ENCODE measurements at regions not wholly inside any gene's neighbourhood (a gene's known extent, or its start where the extent isn't known, plus 50 kb on each side); places are given as distances from the start of the nearest gene placed in this dataset.

- H3K27ac ChIP-seq: no peak overlapping the region
- ATAC-seq (no peak), DNase-seq (no peak)
- intact Hi-C loops (cut with DNase I): no loop called here
- no peak overlapping the region for H3K4me3 ChIP-seq
- no peaks in the 10 kb centered on the region for H3K9me3 ChIP-seq
- no peaks in the 10 kb centered on the region for H3K36me3 ChIP-seq
- H3K27me3 ChIP-seq: no peaks in the 10 kb centered on the region
- TF ChIP-seq POLR2A (IDR thresholded peaks at IDR 0.05) (no peak), CTCF (IDR thresholded peaks at IDR 0.05) (no peak)
- no peaks in the 10 kb centered on the region for H3K4me1 ChIP-seq
- 64% methylated on average over 6 of the region's 6 CpGs for WGBS (ENCODE audit: insufficient coverage, low coverage, low lambda C conversion rate, missing lambda C conversion rate)
Measured at GRCh38 chr3:159879598-159879997, 109.0 kb upstream of the IL12A start.

- WGBS (ENCODE audit: insufficient coverage, low coverage, low lambda C conversion rate, missing lambda C conversion rate): 82% methylated on average over 2 of the region's 2 CpGs
- TF ChIP-seq CTCF (IDR thresholded peaks at IDR 0.05) (no peak), POLR2A (IDR thresholded peaks at IDR 0.05) (no peak)
- no peak for DNase-seq
- no peak overlapping the region for H3K27ac ChIP-seq
- intact Hi-C loops (cut with DNase I): loop anchor here in 1 of 2 donors (10.0 kb wide), 1 partner anchor 124 kb away; no protein-coding TSS in a partner anchor
- no peaks in the 10 kb centered on the region for H3K4me1 ChIP-seq
- H3K27me3 ChIP-seq: no peaks in the 10 kb centered on the region
- no peak for ATAC-seq
- H3K9me3 ChIP-seq: no peaks in the 10 kb centered on the region
- no peak overlapping the region for H3K4me3 ChIP-seq
- no peaks in the 10 kb centered on the region for H3K36me3 ChIP-seq
Measured at GRCh38 chr3:159881208-159881607, 107.4 kb upstream of the IL12A start.

- no peak for DNase-seq
Measured at GRCh38 chr3:159881828-159882309, 106.8 kb upstream of the IL12A start.

GRCh38 chr3:159882367-159882766 lies 106.3 kb upstream of the IL12A start:
- DNase-seq (no peak), ATAC-seq (no peak)
- Histone ChIP-seq H3K27me3 (no peaks in the 10 kb centered on the region), H3K4me3 (no peak overlapping the region), H3K27ac (no peak overlapping the region), H3K36me3 (no peaks in the 10 kb centered on the region), H3K9me3 (no peaks in the 10 kb centered on the region), H3K4me1 (no peaks in the 10 kb centered on the region)
- intact Hi-C loops (cut with DNase I): loop anchor here in 1 of 2 donors (10.0 kb wide), 1 partner anchor 122 kb away; no protein-coding TSS in a partner anchor
- 82% methylated on average over 3 of the region's 3 CpGs for WGBS (ENCODE audit: insufficient coverage, low coverage, low lambda C conversion rate, missing lambda C conversion rate)
- TF ChIP-seq CTCF (IDR thresholded peaks at IDR 0.05) (no peak), POLR2A (IDR thresholded peaks at IDR 0.05) (no peak)

More at GRCh38 chr3:159881828-159882309, 106.8 kb upstream of the IL12A start:
- no peaks in the 10 kb centered on the region for H3K9me3 ChIP-seq
- no peaks in the 10 kb centered on the region for H3K36me3 ChIP-seq
- WGBS (ENCODE audit: insufficient coverage, low coverage, low lambda C conversion rate, missing lambda C conversion rate): 67% methylated on average over 7 of the region's 7 CpGs
- no peaks in the 10 kb centered on the region for H3K27me3 ChIP-seq
- TF ChIP-seq POLR2A (IDR thresholded peaks at IDR 0.05): no peak
- no peak for TF ChIP-seq CTCF (IDR thresholded peaks at IDR 0.05)
- peak in 3 of 4 donors; percentile 13 to 29 (median 25) for ATAC-seq
- H3K4me3 ChIP-seq: no peak overlapping the region
- intact Hi-C loops (cut with DNase I): loop anchor here in 1 of 2 donors (10.0 kb wide), 1 partner anchor 123 kb away; no protein-coding TSS in a partner anchor
- no peak overlapping the region for H3K27ac ChIP-seq
- no peaks in the 10 kb centered on the region for H3K4me1 ChIP-seq
